GM23248 (cell line): ENCODE measurements at regions not wholly inside any gene's neighbourhood (a gene's known extent, or its start where the extent isn't known, plus 50 kb on each side); places are given as distances from the start of the nearest gene placed in this dataset.

ENCODE experiments used
- DNase-seq: peaks from one replicate; pipeline ENCODE4 v3.0.0-alpha.2; 2015
- H2AFZ ChIP-seq: fragments of 200-600 bp; sonication (generic); 2 replicates; pipeline ENCODE4 v1.6.1; 2016; ENCODE audit warnings: antibody characterized with exemption
- H3F3A ChIP-seq: fragments of 200-600 bp; sonication (generic); 2 replicates; pipeline ENCODE4 v1.6.1; 2016; ENCODE audit warnings: mild to moderate bottlenecking, antibody characterized with exemption, mixed run types; ENCODE audit not compliant: insufficient read depth
- H3K27ac ChIP-seq: fragments of 200-600 bp; sonication (generic); 2 replicates; pipeline ENCODE4 v1.5.1; 2016; ENCODE audit warnings: mild to moderate bottlenecking
- H3K27me3 ChIP-seq: fragments of 200-600 bp; sonication (generic); replicated peaks from 2 replicates; pipeline ENCODE4 v1.6.1; 2016; ENCODE audit warnings: mild to moderate bottlenecking; ENCODE audit not compliant: insufficient read depth
- H3K36me3 ChIP-seq: fragments of 200-600 bp; sonication (generic); 2 replicates; pipeline ENCODE4 v1.6.1; 2016; ENCODE audit warnings: low read depth, mild to moderate bottlenecking
- H3K4me1 ChIP-seq: fragments of 200-600 bp; sonication (generic); 2 replicates; pipeline ENCODE4 v1.6.1; 2016; ENCODE audit warnings: mild to moderate bottlenecking; ENCODE audit not compliant: insufficient read depth
- H3K4me2 ChIP-seq: fragments of 200-600 bp; sonication (generic); one replicate; pipeline ENCODE4 v1.6.1; 2016; ENCODE audit warnings: mild to moderate bottlenecking; ENCODE audit not compliant: unreplicated experiment
- H3K4me3 ChIP-seq: fragments of 200-600 bp; sonication (generic); 2 replicates; pipeline ENCODE4 v1.5.1; 2016; ENCODE audit warnings: mild to moderate bottlenecking
- H3K79me2 ChIP-seq: fragments of 200-600 bp; sonication (generic); 2 replicates; pipeline ENCODE4 v1.6.1; 2016; ENCODE audit warnings: mild to moderate bottlenecking; ENCODE audit not compliant: insufficient read depth
- H3K9ac ChIP-seq: fragments of 200-600 bp; sonication (generic); 2 replicates; pipeline ENCODE4 v1.6.1; 2016; ENCODE audit warnings: mild to moderate bottlenecking
- H3K9me2 ChIP-seq: fragments of 200-600 bp; sonication (generic); 2 replicates; pipeline ENCODE4 v1.6.1; 2016; ENCODE audit warnings: mixed run types, mild to moderate bottlenecking, moderate library complexity; ENCODE audit not compliant: insufficient read depth
- H3K9me3 ChIP-seq: fragments of 200-600 bp; sonication (generic); one replicate; pipeline ENCODE4 v1.6.1; 2017; ENCODE audit warnings: low read depth
- H4K20me1 ChIP-seq: fragments of 200-600 bp; sonication (generic); 2 replicates; pipeline ENCODE4 v1.6.0; 2016; ENCODE audit not compliant: insufficient read depth
- EZH2 ChIP-seq: fragments of 200-600 bp; sonication (generic); IDR thresholded peaks from 2 replicates; pipeline ENCODE4 v1.6.1; 2018; ENCODE audit warnings: antibody characterized with exemption, mild to moderate bottlenecking; ENCODE audit not compliant: insufficient read depth, poor library complexity, severe bottlenecking
- EZH2phosphoT487 ChIP-seq: fragments of 200-600 bp; sonication (generic); IDR thresholded peaks from 2 replicates; pipeline ENCODE4 v1.6.1; 2018; ENCODE audit warnings: antibody characterized with exemption, moderate library complexity, mild to moderate bottlenecking, low read depth; ENCODE audit not compliant: insufficient read depth
- WGBS, 2 experiments: methylation state at CpG; one replicate each; pipeline ENCODE4 v1.1.6; 2015 to 2017; ENCODE audit warnings: low lambda C conversion rate in 2 of 2, low coverage in 1 of 2; ENCODE audit errors: missing lambda C conversion rate in 2 of 2; 5-methylcytosine and 5-hydroxymethylcytosine counted together
- in situ Hi-C: fragments of 300-500 bp; cut with MboI; formaldehyde crosslinking; loops from 2 replicates; pipeline ENCODE4 v1.15.0; 2020

- no peak for TF ChIP-seq EZH2
- TF ChIP-seq EZH2phosphoT487 = no peak
- no peaks in the 10 kb centered on the region for H4K20me1 ChIP-seq
- H2AFZ ChIP-seq = no peak overlapping the region
- 19 to 20% methylated on average over 5 of the region's 5 CpGs for WGBS, 2 experiments
- H3K79me2 ChIP-seq = no peaks in the 10 kb centered on the region
- DNase-seq = no peak
- H3K9me3 ChIP-seq = no peaks in the 10 kb centered on the region
- H3K9ac ChIP-seq = no peak overlapping the region
- H3K27me3 ChIP-seq = no peaks in the 10 kb centered on the region
- no peaks in the 10 kb centered on the region for H3K4me1 ChIP-seq
- H3K4me3 ChIP-seq = no peak overlapping the region
- no peak overlapping the region for H3K27ac ChIP-seq
- no peaks in the 10 kb centered on the region for H3F3A ChIP-seq
- H3K9me2 ChIP-seq = no peaks in the 10 kb centered on the region
- H3K36me3 ChIP-seq = no peaks in the 10 kb centered on the region
- no peak overlapping the region for H3K4me2 ChIP-seq
- in situ Hi-C loops = no loop called here
Observed at GRCh38 chr2:129205766-129206165, 773.7 kb upstream of the RAB6C start.

- no peaks in the 10 kb centered on the region for H3K9me2 ChIP-seq
- H3K27me3 ChIP-seq = no peaks in the 10 kb centered on the region
- no peaks in the 10 kb centered on the region for H3K79me2 ChIP-seq
- H3K9me3 ChIP-seq = no peaks in the 10 kb centered on the region
- H3K36me3 ChIP-seq = no peaks in the 10 kb centered on the region
- H2AFZ ChIP-seq = no peak overlapping the region
- H3K4me2 ChIP-seq = no peak overlapping the region
- no peak for DNase-seq
- WGBS, 2 experiments = 16 to 21% methylated on average over 5 of the region's 5 CpGs
- H3K4me1 ChIP-seq = no peaks in the 10 kb centered on the region
- no peaks in the 10 kb centered on the region for H3F3A ChIP-seq
- H3K27ac ChIP-seq = no peak overlapping the region
- H3K9ac ChIP-seq = no peak overlapping the region
- H3K4me3 ChIP-seq = no peak overlapping the region
- TF ChIP-seq EZH2 = no peak
- TF ChIP-seq EZH2phosphoT487 = no peak
- no peaks in the 10 kb centered on the region for H4K20me1 ChIP-seq
- in situ Hi-C loops = no loop called here
Observed at GRCh38 chr2:129212299-129212958, 767.0 kb upstream of the RAB6C start.

GRCh38 chr2:129224022-129224421, 755.4 kb upstream of the RAB6C start:
- TF ChIP-seq EZH2phosphoT487 = no peak
- no peak for TF ChIP-seq EZH2
- no peak for DNase-seq

GRCh38 chr2:129224486-129224885, 755.0 kb upstream of the RAB6C start:
- Histone ChIP-seq H3K9me2 (no peaks in the 10 kb centered on the region), H3K9ac (no peak overlapping the region), H3F3A (no peaks in the 10 kb centered on the region), H3K9me3 (no peaks in the 10 kb centered on the region), H2AFZ (no peak overlapping the region), H3K4me2 (no peak overlapping the region), H3K79me2 (no peaks in the 10 kb centered on the region), H3K4me1 (no peaks in the 10 kb centered on the region), H4K20me1 (no peaks in the 10 kb centered on the region), H3K36me3 (no peaks in the 10 kb centered on the region), H3K27ac (no peak overlapping the region), H3K27me3 (no peaks in the 10 kb centered on the region), H3K4me3 (no peak overlapping the region)
- in situ Hi-C loops = no loop called here
- TF ChIP-seq EZH2 (no peak), EZH2phosphoT487 (no peak)
- WGBS, 2 experiments = 25 to 30% methylated on average over 3 of the region's 3 CpGs
- DNase-seq = no peak

More at GRCh38 chr2:129224022-129224421, 755.4 kb upstream of the RAB6C start:
- H3K9ac ChIP-seq = no peak overlapping the region
- H3K27ac ChIP-seq = no peak overlapping the region
- in situ Hi-C loops = no loop called here
- 49 to 50% methylated on average over 10 of the region's 10 CpGs for WGBS, 2 experiments
- no peak overlapping the region for H3K4me3 ChIP-seq
- H3K4me2 ChIP-seq = no peak overlapping the region
- no peaks in the 10 kb centered on the region for H3K36me3 ChIP-seq
- H2AFZ ChIP-seq = no peak overlapping the region
- no peaks in the 10 kb centered on the region for H4K20me1 ChIP-seq
- H3K27me3 ChIP-seq = no peaks in the 10 kb centered on the region
- no peaks in the 10 kb centered on the region for H3K79me2 ChIP-seq
- no peaks in the 10 kb centered on the region for H3K9me3 ChIP-seq
- H3F3A ChIP-seq = no peaks in the 10 kb centered on the region
- no peaks in the 10 kb centered on the region for H3K4me1 ChIP-seq
- H3K9me2 ChIP-seq = no peaks in the 10 kb centered on the region

GRCh38 chr2:129229196-129229595, 750.3 kb upstream of the RAB6C start:
- in situ Hi-C loops = no loop called here
- WGBS, 2 experiments = 11 to 21% methylated on average over 3 of the region's 3 CpGs

More at GRCh38 chr2:129229196-129229595, 750.3 kb upstream of the RAB6C start:
- Histone ChIP-seq H3K4me3 (no peak overlapping the region), H3K9me3 (no peaks in the 10 kb centered on the region), H3K36me3 (no peaks in the 10 kb centered on the region), H3K9me2 (no peaks in the 10 kb centered on the region), H3F3A (no peaks in the 10 kb centered on the region), H3K9ac (no peak overlapping the region), H2AFZ (no peak overlapping the region), H3K27ac (no peak overlapping the region), H3K4me2 (no peak overlapping the region), H4K20me1 (no peaks in the 10 kb centered on the region), H3K27me3 (no peaks in the 10 kb centered on the region), H3K79me2 (no peaks in the 10 kb centered on the region), H3K4me1 (no peaks in the 10 kb centered on the region)
- DNase-seq = no peak
- no peak for TF ChIP-seq EZH2phosphoT487
- no peak for TF ChIP-seq EZH2
